RWPE1 (cell line): ENCODE measurements at regions not wholly inside any gene's neighbourhood (a gene's known extent, or its start where the extent isn't known, plus 50 kb on each side); places are given as distances from the start of the nearest gene placed in this dataset.

Experiments
- CTCF ChIA-PET: fragments of 350-600 bp; sonication (Branson Sonifier 250); formaldehyde crosslinking; extraction: SDS; loops from one replicate; lab custom pipeline; 2021; lab: Yijun Ruan, JAX
- POLR2A ChIA-PET: fragments of 400-600 bp; formaldehyde crosslinking; extraction: SDS; loops from one replicate; lab custom pipeline; 2020; ENCODE audit warnings: antibody characterized with exemption; ENCODE audit not compliant: low non-redundant PET; lab: Yijun Ruan, JAX
- DNase-seq: peaks from one replicate; pipeline ENCODE4 v3.0.0; 2012; ENCODE audit warnings: low spot score
- H3K27ac ChIP-seq: fragments of 450-650 bp; 2 replicates; pipeline ENCODE4 v1.5.1; 2017
- CTCF ChIP-seq: fragments of 450-650 bp; conservative IDR thresholded peaks from 2 replicates; pipeline ENCODE4 v1.5.1; 2017; ENCODE audit warnings: low read depth, mild to moderate bottlenecking

- no peak for TF ChIP-seq CTCF
Observed at GRCh38 chr4:3658530-3658913, 107.7 kb upstream of the ADRA2C start.

GRCh38 chr4:3657902-3658529 is 108.2 kb upstream of the ADRA2C start:
- ChIA-PET CTCF (no interaction called here), POLR2A (no interaction called here)
- TF ChIP-seq CTCF: no peak
- DNase-seq: no peak
- H3K27ac ChIP-seq: no peak overlapping the region

More at GRCh38 chr4:3658530-3658913, 107.7 kb upstream of the ADRA2C start:
- POLR2A ChIA-PET: no interaction called here
- no peak for DNase-seq
- H3K27ac ChIP-seq: no peak overlapping the region
- CTCF ChIA-PET: no interaction called here

GRCh38 chr4:3656416-3657356 is 109.5 kb upstream of the ADRA2C start:
- no peak overlapping the region for H3K27ac ChIP-seq
- no peak for DNase-seq
- TF ChIP-seq CTCF: no peak
- CTCF ChIA-PET: no interaction called here
- POLR2A ChIA-PET: no interaction called here

- TF ChIP-seq CTCF: no peak
- H3K27ac ChIP-seq: no peak overlapping the region
- ChIA-PET POLR2A (no interaction called here), CTCF (no interaction called here)
- DNase-seq: no peak
Observed at GRCh38 chr4:3655963-3656362, 110.2 kb upstream of the ADRA2C start.

GRCh38 chr4:3655485-3655884 is 110.7 kb upstream of the ADRA2C start:
- H3K27ac ChIP-seq: no peak overlapping the region
- POLR2A ChIA-PET: no interaction called here
- no peak for DNase-seq
- TF ChIP-seq CTCF: no peak
- CTCF ChIA-PET: no interaction called here

GRCh38 chr4:3654036-3654807 is 112.0 kb upstream of the ADRA2C start:
- H3K27ac ChIP-seq: no peak overlapping the region
- ChIA-PET POLR2A (no interaction called here), CTCF (no interaction called here)
- no peak for TF ChIP-seq CTCF
- no peak for DNase-seq
